Endothelial cell of umbilical vein (primary cell): ENCODE measurements at regions not wholly inside any gene's neighbourhood (a gene's known extent, or its start where the extent isn't known, plus 50 kb on each side); places are given as distances from the start of the nearest gene placed in this dataset.

Experiments
- BruUV-seq: library from RNA; stranded (reverse); fragments of 400-500 nt; replicated peaks from 2 replicates; lab custom pipeline; 2021; lab: Mats Ljungman, UMichigan
- CTCF ChIA-PET: fragments of 300-600, 350-600 bp; sonication (Branson Sonifier 250); formaldehyde crosslinking; loops from one replicate; lab custom pipeline; 2021; ENCODE audit warnings: antibody characterized with exemption, inconsistent platforms; lab: Charles Lee
- POLR2A ChIA-PET: fragments of 300-600, 350-600 bp; sonication (Branson Sonifier 250); formaldehyde crosslinking; loops from one replicate; lab custom pipeline; 2021; ENCODE audit warnings: antibody characterized with exemption, inconsistent platforms; lab: Charles Lee
- DNase-seq: peaks from one replicate; pipeline ENCODE4 v3.0.0-alpha.2; 2011; ENCODE audit warnings: low read depth, low spot score
- FAIRE-seq: peaks from 2 replicates; lab custom pipeline; 2011; peaks lifted over from hg19 to GRCh38; lab: Jason Lieb, UNC
- H2AFZ ChIP-seq: 2 replicates; pipeline ENCODE4 v1.6.0; 2012; ENCODE audit warnings: low read depth, low read length, control low read depth, inconsistent platforms
- H3K27ac ChIP-seq: 2 replicates; pipeline ENCODE4 v1.5.1; 2011; ENCODE audit warnings: low read depth, mild to moderate bottlenecking, control low read depth, low read length, moderate library complexity; ENCODE audit not compliant: insufficient read depth
- H3K27me3 ChIP-seq, 2 experiments: 2 replicates each; pipeline versions ENCODE4 v1.6.0 to v1.6.1; 2011; ENCODE audit warnings: low read length in 2 of 2, mixed read lengths in 1 of 2; ENCODE audit not compliant: control insufficient read depth in 2 of 2, insufficient read depth in 2 of 2
- H3K36me3 ChIP-seq, 2 experiments: 2 replicates in 1 of 2; 3 replicates in 1 of 2; pipeline ENCODE4 v1.5.1; 2011; ENCODE audit warnings: low read length in 2 of 2, mild to moderate bottlenecking in 1 of 2, moderate library complexity in 1 of 2; ENCODE audit not compliant: control insufficient read depth in 2 of 2, insufficient read depth in 2 of 2; ENCODE audit errors: extremely low read depth in 1 of 2
- H3K4me1 ChIP-seq: 3 replicates; pipeline ENCODE4 v1.5.1; 2011; ENCODE audit warnings: mild to moderate bottlenecking, low read length; ENCODE audit not compliant: control insufficient read depth, insufficient read depth; ENCODE audit errors: extremely low read depth
- H3K4me2 ChIP-seq: 2 replicates; pipeline ENCODE4 v1.6.1; 2011; ENCODE audit warnings: low read length, control low read depth, mixed read lengths; ENCODE audit not compliant: insufficient read depth
- H3K4me3 ChIP-seq, 3 experiments: fragments of 200-600 bp in 1 of 3; sonication (generic), shearing (Covaris generic) in 1 of 3; replicated peaks in 1 of 3; 2 replicates each; pipeline ENCODE4 v1.5.1; 2011 to 2016; ENCODE audit warnings: control low read depth in 3 of 3, low read length in 3 of 3, mild to moderate bottlenecking in 2 of 3, inconsistent platforms in 1 of 3, low read depth in 1 of 3, moderate library complexity in 1 of 3; ENCODE audit not compliant: insufficient read depth in 1 of 3
- H3K79me2 ChIP-seq: 2 replicates; pipeline ENCODE4 v1.6.0; 2012; ENCODE audit warnings: low read length, inconsistent platforms; ENCODE audit not compliant: control insufficient read depth, insufficient read depth
- H3K9ac ChIP-seq: replicated peaks from 2 replicates; pipeline ENCODE3; 2011; ENCODE audit warnings: low read length, control low read depth; ENCODE audit not compliant: insufficient read depth; ENCODE audit errors: extremely low read depth
- H3K9me1 ChIP-seq: replicated peaks from 3 replicates; pipeline ENCODE4 v1.6.0; 2011; ENCODE audit warnings: mild to moderate bottlenecking, low read length; ENCODE audit not compliant: control insufficient read depth, insufficient read depth; ENCODE audit errors: extremely low read depth
- H3K9me3 ChIP-seq: replicated peaks from 2 replicates; pipeline ENCODE4 v1.5.1; 2012; ENCODE audit warnings: low read length, inconsistent platforms; ENCODE audit not compliant: control insufficient read depth, insufficient read depth
- H4K20me1 ChIP-seq: replicated peaks from 2 replicates; pipeline ENCODE3; 2011; ENCODE audit warnings: mild to moderate bottlenecking, low read length; ENCODE audit not compliant: control insufficient read depth, insufficient read depth; ENCODE audit errors: extremely low read depth
- EZH2 ChIP-seq: IDR thresholded peaks from 2 replicates; pipeline ENCODE4 v1.6.1; 2012; ENCODE audit warnings: borderline replicate concordance, low read depth, mild to moderate bottlenecking, moderate library complexity, low read length, inconsistent platforms; ENCODE audit not compliant: severe bottlenecking
- FOS ChIP-seq: IDR thresholded peaks from 2 replicates; pipeline ENCODE4 v1.6.1; 2011; ENCODE audit warnings: mild to moderate bottlenecking, low read length, moderate library complexity, borderline replicate concordance; ENCODE audit not compliant: insufficient read depth
- GATA2 ChIP-seq: IDR thresholded peaks from 2 replicates; pipeline ENCODE4 v1.7.0; 2011; ENCODE audit warnings: low read depth, mild to moderate bottlenecking, moderate library complexity, mixed read lengths, low read length; ENCODE audit not compliant: insufficient read length, insufficient read depth
- JUN ChIP-seq: IDR thresholded peaks from 2 replicates; pipeline ENCODE4 v1.6.1; 2011; ENCODE audit warnings: borderline replicate concordance, low read depth; ENCODE audit not compliant: insufficient read length, insufficient read depth
- MYC ChIP-seq: IDR thresholded peaks from one replicate; pipeline ENCODE4 v1.6.1; 2011; ENCODE audit warnings: mild to moderate bottlenecking, low read depth, low read length
- POLR2A ChIP-seq: IDR thresholded peaks from 2 replicates; pipeline ENCODE4 v1.6.1; 2012; ENCODE audit warnings: low read depth, mild to moderate bottlenecking, control low read depth, low read length
- POLR2AphosphoS5 ChIP-seq: IDR thresholded peaks from 2 replicates; pipeline ENCODE4 v1.6.1; 2012; ENCODE audit warnings: low read depth, mild to moderate bottlenecking, control low read depth, low read length, moderate library complexity; ENCODE audit not compliant: insufficient read depth
- dilution Hi-C: fragments of 300-500 bp; cut with MboI; formaldehyde crosslinking; loops from one replicate; pipeline ENCODE4 v1.15.0; 2019; ENCODE audit warnings: low sequenced_read_pairs; ENCODE audit not compliant: extremely low pct_ligation_motif_present
- intact Hi-C: fragments of 100-400 bp; cut with micrococcal nuclease; formaldehyde crosslinking; loops from one replicate; pipeline ENCODE4 v1.10.0; 2022
- TF ChIP-seq, protein P1 (sequence below), 2 donors: IDR thresholded peaks; 1 replicate in 1 of 2; 2 replicates in 1 of 2; pipeline ENCODE4 v1.5.1; 2011; ENCODE audit warnings: low read length in 2 of 2, mild to moderate bottlenecking in 2 of 2, moderate library complexity in 2 of 2, control low read depth in 1 of 2, inconsistent platforms in 1 of 2, low read depth in 1 of 2; ENCODE audit not compliant: insufficient read depth in 1 of 2; ENCODE audit errors: extremely low read depth in 1 of 2

- no peaks in the 10 kb centered on the region for H3K79me2 ChIP-seq
Measured at GRCh38 chr16:85346404-85347212, 234.3 kb upstream of the CIBAR2 start.

More at GRCh38 chr16:85346404-85347212, 234.3 kb upstream of the CIBAR2 start:
- Histone ChIP-seq H3K4me2 (no peak overlapping the region), H3K4me1 (peaks cover 5% of the 10 kb centered on the region), H3K9ac (no peak overlapping the region), H3K36me3 (no peaks in the 10 kb centered on the region), H4K20me1 (no peaks in the 10 kb centered on the region), H3K4me3 (no peak overlapping the region), H3K27me3 (no peaks in the 10 kb centered on the region), H3K9me1 (no peaks in the 10 kb centered on the region), H3K27ac (no peak overlapping the region), H2AFZ (no peak overlapping the region), H3K9me3 (no peaks in the 10 kb centered on the region)
- dilution Hi-C loops = no loop called here
- intact Hi-C loops = no loop called here
- DNase-seq (no peak), FAIRE-seq (no peak)
- BruUV-seq = no TSS peak
- ChIA-PET POLR2A (no interaction called here), CTCF (interaction anchor here (1.0 to 1.9 kb wide), 7 partner anchors 8 to 264 kb away, joined by 3 to 13 read pairs (median 4); no protein-coding TSS in a partner anchor)
- TF ChIP-seq FOS = no peak
- no peak for TF ChIP-seq EZH2
- no peak for TF ChIP-seq POLR2AphosphoS5
- no peak for TF ChIP-seq GATA2
- TF ChIP-seq, protein P1, sequence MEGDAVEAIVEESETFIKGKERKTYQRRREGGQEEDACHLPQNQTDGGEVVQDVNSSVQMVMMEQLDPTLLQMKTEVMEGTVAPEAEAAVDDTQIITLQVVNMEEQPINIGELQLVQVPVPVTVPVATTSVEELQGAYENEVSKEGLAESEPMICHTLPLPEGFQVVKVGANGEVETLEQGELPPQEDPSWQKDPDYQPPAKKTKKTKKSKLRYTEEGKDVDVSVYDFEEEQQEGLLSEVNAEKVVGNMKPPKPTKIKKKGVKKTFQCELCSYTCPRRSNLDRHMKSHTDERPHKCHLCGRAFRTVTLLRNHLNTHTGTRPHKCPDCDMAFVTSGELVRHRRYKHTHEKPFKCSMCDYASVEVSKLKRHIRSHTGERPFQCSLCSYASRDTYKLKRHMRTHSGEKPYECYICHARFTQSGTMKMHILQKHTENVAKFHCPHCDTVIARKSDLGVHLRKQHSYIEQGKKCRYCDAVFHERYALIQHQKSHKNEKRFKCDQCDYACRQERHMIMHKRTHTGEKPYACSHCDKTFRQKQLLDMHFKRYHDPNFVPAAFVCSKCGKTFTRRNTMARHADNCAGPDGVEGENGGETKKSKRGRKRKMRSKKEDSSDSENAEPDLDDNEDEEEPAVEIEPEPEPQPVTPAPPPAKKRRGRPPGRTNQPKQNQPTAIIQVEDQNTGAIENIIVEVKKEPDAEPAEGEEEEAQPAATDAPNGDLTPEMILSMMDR (IDR thresholded peaks at IDR 0.05; ENCODE audit: extremely low read depth in 1 of 2, insufficient read depth in 1 of 2, low read depth in 1 of 2, low read length in 2 of 2) = no peak
- TF ChIP-seq POLR2A = no peak
- no peak for TF ChIP-seq MYC
- no peak for TF ChIP-seq JUN
